ENCODE measurements at regions not wholly inside any gene's neighbourhood (a gene's known extent, or its start where the extent isn't known, plus 50 kb on each side); places are given as distances from the start of the nearest gene placed in this dataset.

DNA sequence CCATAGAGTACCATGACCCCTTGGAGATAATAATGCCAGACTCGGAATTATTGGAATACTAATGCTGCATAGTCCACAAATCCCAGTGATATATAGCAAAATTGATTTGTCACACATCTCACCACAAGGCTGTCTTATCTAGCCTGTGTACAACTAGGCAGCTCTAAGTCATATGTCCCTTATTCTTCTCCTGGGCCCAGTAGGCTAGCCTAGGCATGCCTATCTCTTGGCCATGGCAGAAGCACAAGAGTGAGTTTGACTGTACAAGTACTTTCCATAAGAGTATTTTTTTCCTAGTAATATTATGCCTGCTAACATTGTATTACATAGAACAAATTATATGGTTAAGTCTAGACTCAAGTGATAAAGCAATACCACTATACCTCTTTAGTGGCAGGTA, 1122.1 kb upstream of the SEL1L start:
- no peak overlapping the region for H3K4me3 ChIP-seq (ENCODE audit: low read depth, low read length)
- TF ChIP-seq, protein P1, sequence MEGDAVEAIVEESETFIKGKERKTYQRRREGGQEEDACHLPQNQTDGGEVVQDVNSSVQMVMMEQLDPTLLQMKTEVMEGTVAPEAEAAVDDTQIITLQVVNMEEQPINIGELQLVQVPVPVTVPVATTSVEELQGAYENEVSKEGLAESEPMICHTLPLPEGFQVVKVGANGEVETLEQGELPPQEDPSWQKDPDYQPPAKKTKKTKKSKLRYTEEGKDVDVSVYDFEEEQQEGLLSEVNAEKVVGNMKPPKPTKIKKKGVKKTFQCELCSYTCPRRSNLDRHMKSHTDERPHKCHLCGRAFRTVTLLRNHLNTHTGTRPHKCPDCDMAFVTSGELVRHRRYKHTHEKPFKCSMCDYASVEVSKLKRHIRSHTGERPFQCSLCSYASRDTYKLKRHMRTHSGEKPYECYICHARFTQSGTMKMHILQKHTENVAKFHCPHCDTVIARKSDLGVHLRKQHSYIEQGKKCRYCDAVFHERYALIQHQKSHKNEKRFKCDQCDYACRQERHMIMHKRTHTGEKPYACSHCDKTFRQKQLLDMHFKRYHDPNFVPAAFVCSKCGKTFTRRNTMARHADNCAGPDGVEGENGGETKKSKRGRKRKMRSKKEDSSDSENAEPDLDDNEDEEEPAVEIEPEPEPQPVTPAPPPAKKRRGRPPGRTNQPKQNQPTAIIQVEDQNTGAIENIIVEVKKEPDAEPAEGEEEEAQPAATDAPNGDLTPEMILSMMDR (IDR thresholded peaks at IDR 0.05; ENCODE audit: low read depth, low read length): no peak
- TF ChIP-seq, protein P2, sequence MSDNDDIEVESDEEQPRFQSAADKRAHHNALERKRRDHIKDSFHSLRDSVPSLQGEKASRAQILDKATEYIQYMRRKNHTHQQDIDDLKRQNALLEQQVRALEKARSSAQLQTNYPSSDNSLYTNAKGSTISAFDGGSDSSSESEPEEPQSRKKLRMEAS (IDR thresholded peaks at IDR 0.05; ENCODE audit: low read depth, low read length): no peak
- DNase-seq (ENCODE audit: low read depth): no peak

DNA sequence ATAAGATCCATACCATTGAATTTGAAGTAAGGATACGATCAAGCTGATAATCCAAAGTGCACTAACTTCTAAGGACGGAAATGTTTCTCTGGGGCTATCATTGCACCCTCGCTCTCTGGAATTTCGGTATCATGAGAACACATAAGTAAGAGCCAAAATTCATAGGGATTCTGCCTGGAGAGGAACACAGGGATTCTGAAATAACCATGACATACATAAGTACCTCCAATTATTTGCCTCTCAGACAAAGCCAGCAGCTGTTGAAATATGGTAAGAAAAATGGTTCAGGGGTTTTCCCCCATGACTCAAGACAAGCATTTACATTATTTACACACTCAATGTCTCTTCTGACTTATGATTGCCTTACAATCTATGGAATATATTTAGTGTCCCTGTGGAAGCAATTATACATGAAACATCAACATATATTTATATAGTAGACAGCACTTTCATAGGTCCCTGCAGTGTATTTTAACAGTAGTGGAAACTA, 1123.6 kb upstream of the SEL1L start:
- no peak overlapping the region for H3K4me3 ChIP-seq (ENCODE audit: low read depth, low read length)
- TF ChIP-seq, protein P1 (IDR thresholded peaks at IDR 0.05; ENCODE audit: low read depth, low read length): no peak
- TF ChIP-seq MYC (IDR thresholded peaks at IDR 0.05; ENCODE audit: low read depth, low read length) (no peak), POLR2A (IDR thresholded peaks at IDR 0.05; ENCODE audit: extremely low read depth, insufficient read length) (no peak)
- TF ChIP-seq, protein P2 (IDR thresholded peaks at IDR 0.05; ENCODE audit: low read depth, low read length): no peak
- DNase-seq (ENCODE audit: low read depth): no peak

DNA sequence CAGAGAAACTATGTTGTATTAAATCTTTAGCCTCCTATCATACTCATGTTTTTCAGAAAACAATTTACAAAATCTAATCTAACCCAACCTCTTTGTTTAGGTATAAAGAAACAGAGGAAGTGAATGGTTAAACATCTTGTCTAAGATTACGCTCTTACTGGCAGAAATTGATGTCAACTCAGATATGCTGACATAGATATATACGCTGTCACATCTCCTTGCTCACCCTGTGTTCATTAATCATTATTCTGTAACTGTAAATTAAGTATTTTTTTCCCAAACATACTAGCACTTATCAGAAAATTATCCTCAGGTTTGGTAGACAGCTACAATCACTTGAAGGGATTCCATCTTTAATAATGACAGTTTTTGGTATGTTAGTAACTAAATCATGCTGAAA, 1127.6 kb upstream of the SEL1L start:
- no peak overlapping the region for H3K4me3 ChIP-seq (ENCODE audit: low read depth, low read length)
- TF ChIP-seq POLR2A (IDR thresholded peaks at IDR 0.05; ENCODE audit: extremely low read depth, insufficient read length) (no peak), MYC (IDR thresholded peaks at IDR 0.05; ENCODE audit: low read depth, low read length) (no peak)
- TF ChIP-seq, protein P1 (IDR thresholded peaks at IDR 0.05; ENCODE audit: low read depth, low read length): no peak
- TF ChIP-seq, protein P2 (IDR thresholded peaks at IDR 0.05; ENCODE audit: low read depth, low read length): no peak
- no peak for DNase-seq (ENCODE audit: low read depth)

DNA sequence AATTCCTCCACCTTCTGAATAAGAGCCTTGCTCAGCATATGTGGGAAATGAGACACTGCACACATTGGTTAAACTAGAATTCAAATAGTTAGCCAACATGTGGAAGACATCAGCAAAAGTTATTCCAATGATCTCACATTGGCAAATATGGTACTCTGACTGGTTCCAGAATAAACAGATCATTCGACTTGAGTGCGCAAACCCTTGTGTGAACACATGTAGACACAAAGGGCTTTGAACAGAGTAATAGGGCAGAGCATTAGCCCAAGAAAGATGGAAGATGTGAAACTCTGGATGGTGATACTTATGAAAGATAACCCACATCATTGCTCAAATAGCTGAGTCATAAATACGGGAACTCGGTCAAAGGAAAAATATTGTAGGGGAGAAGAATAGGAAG, 1133.4 kb upstream of the SEL1L start:
- no peak overlapping the region for H3K4me3 ChIP-seq (ENCODE audit: low read depth, low read length)
- no peak for TF ChIP-seq MYC (IDR thresholded peaks at IDR 0.05; ENCODE audit: low read depth, low read length)
- TF ChIP-seq, protein P1 (IDR thresholded peaks at IDR 0.05; ENCODE audit: low read depth, low read length): no peak
- TF ChIP-seq, protein P2 (IDR thresholded peaks at IDR 0.05; ENCODE audit: low read depth, low read length): no peak
- TF ChIP-seq POLR2A (IDR thresholded peaks at IDR 0.05; ENCODE audit: extremely low read depth, insufficient read length): no peak
- DNase-seq (ENCODE audit: low read depth): no peak

DNA sequence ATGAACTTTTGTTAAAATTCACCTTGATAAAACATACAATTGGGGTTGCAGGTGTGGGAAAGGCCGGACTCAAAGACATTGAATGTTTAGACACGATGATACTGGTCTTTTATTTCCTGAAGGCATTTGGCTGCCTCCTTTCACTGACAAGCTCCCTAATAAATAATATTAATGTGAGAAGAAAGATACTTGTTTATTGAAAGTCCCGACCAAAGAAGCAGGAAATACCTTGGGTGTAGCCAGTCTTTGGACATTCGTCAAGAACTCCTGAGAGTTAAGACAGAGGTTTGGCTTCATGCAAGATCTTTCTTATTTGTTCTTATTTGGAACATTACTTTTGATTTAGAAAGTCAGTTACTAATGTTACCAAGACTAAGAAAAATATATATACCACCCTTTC, 1133.8 kb upstream of the SEL1L start:
- TF ChIP-seq POLR2A (IDR thresholded peaks at IDR 0.05; ENCODE audit: extremely low read depth, insufficient read length) (no peak), MYC (IDR thresholded peaks at IDR 0.05; ENCODE audit: low read depth, low read length) (no peak)
- TF ChIP-seq, protein P2 (IDR thresholded peaks at IDR 0.05; ENCODE audit: low read depth, low read length): no peak
- H3K4me3 ChIP-seq (ENCODE audit: low read depth, low read length): no peak overlapping the region
- no peak for DNase-seq (ENCODE audit: low read depth)

DNA sequence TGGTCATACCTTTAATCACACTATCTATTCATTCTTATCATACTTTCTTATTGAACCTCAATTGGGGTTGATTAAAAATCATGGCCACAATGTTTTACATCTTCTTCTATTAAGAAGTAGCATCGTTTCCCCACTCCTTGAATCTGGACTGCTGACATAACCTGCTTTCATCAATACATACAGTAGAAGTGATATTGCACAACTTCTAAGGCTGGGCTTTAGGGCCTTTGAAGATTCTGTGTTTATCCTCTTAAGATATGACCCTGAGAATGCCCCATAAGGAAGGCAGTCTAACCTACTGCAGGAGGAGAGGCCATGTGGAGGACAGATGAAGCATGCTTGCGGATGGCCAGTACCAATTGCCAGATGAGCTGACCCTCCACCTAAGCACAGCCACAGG, 1142.8 kb upstream of the SEL1L start:
- DNase-seq (ENCODE audit: low read depth): no peak
- H3K4me3 ChIP-seq (ENCODE audit: low read depth, low read length): no peak overlapping the region
- TF ChIP-seq MYC (IDR thresholded peaks at IDR 0.05; ENCODE audit: low read depth, low read length): no peak
- TF ChIP-seq, protein P1 (IDR thresholded peaks at IDR 0.05; ENCODE audit: low read depth, low read length): no peak
- TF ChIP-seq, protein P2 (IDR thresholded peaks at IDR 0.05; ENCODE audit: low read depth, low read length): no peak
- TF ChIP-seq POLR2A (IDR thresholded peaks at IDR 0.05; ENCODE audit: extremely low read depth, insufficient read length): no peak

Data from NB4 (cell line).